Stimulated activated CD8-positive, alpha-beta memory T cell treated with anti-CD3 and anti-CD28 coated beads, Interleukin-2, amount 100 ng/mL, for 48 hours (primary cell): ENCODE measurements at regions not wholly inside any gene's neighbourhood (a gene's known extent, or its start where the extent isn't known, plus 50 kb on each side); places are given as distances from the start of the nearest gene placed in this dataset.

Experiments
- DNase-seq, 2 donors: peaks; one replicate each; pipeline ENCODE4 v3.0.0-alpha.2; 2020; ENCODE audit warnings: low read depth in 2 of 2

- no peak for DNase-seq
Measured at GRCh38 chr10:29925771-29926692, 133.4 kb downstream of the JCAD start.

GRCh38 chr10:29924436-29924835 lies 134.9 kb downstream of the JCAD start:
- no peak for DNase-seq

GRCh38 chr10:29923416-29923965 lies 135.9 kb downstream of the JCAD start:
- DNase-seq: no peak

- DNase-seq: no peak
Measured at GRCh38 chr10:29922892-29923291, 136.5 kb downstream of the JCAD start.

GRCh38 chr10:29922226-29922625 lies 137.2 kb downstream of the JCAD start:
- no peak for DNase-seq

GRCh38 chr10:29921071-29921446 lies 138.3 kb downstream of the JCAD start:
- DNase-seq: no peak

GRCh38 chr10:29920408-29921070 lies 138.8 kb downstream of the JCAD start:
- no peak for DNase-seq

GRCh38 chr10:29918623-29919400 lies 140.6 kb downstream of the JCAD start:
- no peak for DNase-seq

GRCh38 chr10:29917311-29917710 lies 142.1 kb downstream of the JCAD start:
- DNase-seq: no peak

GRCh38 chr10:29916669-29917068 lies 142.7 kb downstream of the JCAD start:
- no peak for DNase-seq

GRCh38 chr10:29914986-29915785 lies 144.2 kb downstream of the JCAD start:
- DNase-seq: no peak

GRCh38 chr10:29908962-29909361 lies 150.4 kb downstream of the JCAD start:
- no peak for DNase-seq

GRCh38 chr10:29900865-29901264 lies 158.5 kb downstream of the JCAD start:
- DNase-seq: no peak

GRCh38 chr10:29897999-29898716 lies 161.2 kb downstream of the JCAD start:
- DNase-seq: no peak

- no peak for DNase-seq
Measured at GRCh38 chr10:29897430-29897829, 162.0 kb downstream of the JCAD start.

GRCh38 chr10:29896053-29896452 lies 163.3 kb downstream of the JCAD start:
- DNase-seq: no peak

- DNase-seq: no peak
Measured at GRCh38 chr10:29895456-29895855, 163.9 kb downstream of the JCAD start.

- DNase-seq: no peak
Measured at GRCh38 chr10:29888321-29888720, 171.1 kb downstream of the JCAD start.

GRCh38 chr10:29886299-29886698 lies 173.1 kb downstream of the JCAD start:
- no peak for DNase-seq

GRCh38 chr10:29883231-29883630 lies 176.2 kb downstream of the JCAD start:
- DNase-seq: no peak

GRCh38 chr10:29882766-29883165 lies 176.6 kb downstream of the JCAD start:
- no peak for DNase-seq
